MM.1S (cell line): ENCODE measurements at regions not wholly inside any gene's neighbourhood (a gene's known extent, or its start where the extent isn't known, plus 50 kb on each side); places are given as distances from the start of the nearest gene placed in this dataset.

Experiments used
- DNase-seq: peaks from one replicate; pipeline ENCODE4 v3.0.0-alpha.2; 2015
- H2AFZ ChIP-seq: fragments of 300-600 bp; sonication (generic); 2 replicates; pipeline ENCODE4 v1.6.0; 2016; ENCODE audit warnings: antibody characterized with exemption, low read length
- H3F3A ChIP-seq: fragments of 300-600 bp; sonication (generic); 2 replicates; pipeline ENCODE4 v1.6.1; 2016; ENCODE audit warnings: mild to moderate bottlenecking, antibody characterized with exemption, low read length, moderate library complexity, mixed read lengths; ENCODE audit not compliant: insufficient read depth
- H3K27ac ChIP-seq: fragments of 300-600 bp; sonication (generic); 2 replicates; pipeline ENCODE4 v1.5.1; 2016; ENCODE audit warnings: mild to moderate bottlenecking, low read length
- H3K27me3 ChIP-seq: fragments of 300-600 bp; sonication (generic); replicated peaks from 2 replicates; pipeline ENCODE4 v1.6.0; 2016; ENCODE audit warnings: low read length; ENCODE audit not compliant: insufficient read depth
- H3K36me3 ChIP-seq: fragments of 300-600 bp; sonication (generic); replicated peaks from 2 replicates; pipeline ENCODE4 v1.6.1; 2016; ENCODE audit warnings: mild to moderate bottlenecking, low read length, mixed read lengths; ENCODE audit not compliant: insufficient read depth
- H3K4me1 ChIP-seq: fragments of 300-600 bp; sonication (generic); 2 replicates; pipeline ENCODE4 v1.6.1; 2016; ENCODE audit warnings: low read length, mixed read lengths
- H3K4me2 ChIP-seq: fragments of 300-600 bp; sonication (generic); 2 replicates; pipeline ENCODE4 v1.6.0; 2016; ENCODE audit warnings: low read depth, low read length
- H3K4me3 ChIP-seq: fragments of 300-600 bp; sonication (generic); 2 replicates; pipeline ENCODE4 v1.5.1; 2016; ENCODE audit warnings: low read length, mixed read lengths
- H3K79me2 ChIP-seq: fragments of 300-600 bp; sonication (generic); 2 replicates; pipeline ENCODE4 v1.6.1; 2016; ENCODE audit warnings: mixed run types, low read length, mixed read lengths
- H3K9ac ChIP-seq: fragments of 300-600 bp; sonication (generic); 2 replicates; pipeline ENCODE4 v1.6.1; 2016; ENCODE audit warnings: low read length, mixed read lengths
- H3K9me2 ChIP-seq: fragments of 300-600 bp; sonication (generic); replicated peaks from 2 replicates; pipeline ENCODE4 v1.6.1; 2016; ENCODE audit warnings: mild to moderate bottlenecking, low read length, mixed read lengths; ENCODE audit not compliant: insufficient read depth
- H3K9me3 ChIP-seq: fragments of 300-600 bp; sonication (generic); replicated peaks from 2 replicates; pipeline ENCODE4 v1.6.1; 2016; ENCODE audit warnings: mild to moderate bottlenecking, low read length, mixed read lengths; ENCODE audit not compliant: insufficient read depth
- H4K20me1 ChIP-seq: fragments of 300-600 bp; sonication (generic); 2 replicates; pipeline ENCODE4 v1.6.1; 2016; ENCODE audit warnings: mild to moderate bottlenecking, low read length, moderate library complexity, mixed read lengths; ENCODE audit not compliant: insufficient read depth
- EZH2 ChIP-seq: fragments of 300-600 bp; sonication (generic); optimal IDR thresholded peaks from 2 replicates; pipeline ENCODE3; 2017; ENCODE audit warnings: low read depth, mild to moderate bottlenecking, antibody characterized with exemption, low read length, mixed read lengths
- EZH2phosphoT487 ChIP-seq: fragments of 300-600 bp; sonication (generic); IDR thresholded peaks from 2 replicates; pipeline ENCODE4 v1.6.1; 2018; ENCODE audit warnings: antibody characterized with exemption, low read length
- TF ChIP-seq, protein P1 (sequence below): fragments of 300-600 bp; sonication (generic); IDR thresholded peaks from 2 replicates; pipeline ENCODE4 v1.5.1; 2016; ENCODE audit warnings: antibody characterized with exemption, low read length, mixed read lengths

DNA sequence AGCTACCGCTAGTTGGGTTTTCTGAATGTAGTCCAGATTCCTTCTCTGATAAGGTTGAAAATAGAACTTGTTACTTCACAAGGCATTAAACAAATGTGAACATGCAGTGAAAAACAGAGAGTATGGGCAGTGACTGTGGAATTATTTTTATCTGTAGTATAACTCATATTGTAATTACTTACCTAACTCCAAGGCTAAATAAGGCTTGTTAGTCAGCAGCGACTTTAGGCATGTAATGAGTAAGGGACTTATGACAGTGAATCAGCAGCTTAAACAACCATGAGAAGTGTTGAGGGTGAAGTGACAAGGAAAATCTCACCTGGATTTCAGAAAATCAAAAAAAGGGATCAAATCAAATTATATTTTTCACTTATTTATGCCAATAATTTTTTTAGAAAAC, 1719.5 kb upstream of the MIR17HG start:
- no peak overlapping the region for H3K9ac ChIP-seq
- no peak for DNase-seq
- no peak overlapping the region for H3K4me3 ChIP-seq
- H3K9me3 ChIP-seq, result no peaks in the 10 kb centered on the region
- no peaks in the 10 kb centered on the region for H3K4me1 ChIP-seq
- no peak overlapping the region for H2AFZ ChIP-seq
- no peaks in the 10 kb centered on the region for H3K9me2 ChIP-seq
- no peaks in the 10 kb centered on the region for H4K20me1 ChIP-seq
- no peaks in the 10 kb centered on the region for H3F3A ChIP-seq
- TF ChIP-seq EZH2phosphoT487, result no peak
- TF ChIP-seq, protein P1, sequence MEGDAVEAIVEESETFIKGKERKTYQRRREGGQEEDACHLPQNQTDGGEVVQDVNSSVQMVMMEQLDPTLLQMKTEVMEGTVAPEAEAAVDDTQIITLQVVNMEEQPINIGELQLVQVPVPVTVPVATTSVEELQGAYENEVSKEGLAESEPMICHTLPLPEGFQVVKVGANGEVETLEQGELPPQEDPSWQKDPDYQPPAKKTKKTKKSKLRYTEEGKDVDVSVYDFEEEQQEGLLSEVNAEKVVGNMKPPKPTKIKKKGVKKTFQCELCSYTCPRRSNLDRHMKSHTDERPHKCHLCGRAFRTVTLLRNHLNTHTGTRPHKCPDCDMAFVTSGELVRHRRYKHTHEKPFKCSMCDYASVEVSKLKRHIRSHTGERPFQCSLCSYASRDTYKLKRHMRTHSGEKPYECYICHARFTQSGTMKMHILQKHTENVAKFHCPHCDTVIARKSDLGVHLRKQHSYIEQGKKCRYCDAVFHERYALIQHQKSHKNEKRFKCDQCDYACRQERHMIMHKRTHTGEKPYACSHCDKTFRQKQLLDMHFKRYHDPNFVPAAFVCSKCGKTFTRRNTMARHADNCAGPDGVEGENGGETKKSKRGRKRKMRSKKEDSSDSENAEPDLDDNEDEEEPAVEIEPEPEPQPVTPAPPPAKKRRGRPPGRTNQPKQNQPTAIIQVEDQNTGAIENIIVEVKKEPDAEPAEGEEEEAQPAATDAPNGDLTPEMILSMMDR, result no peak
- no peak for TF ChIP-seq EZH2
- no peaks in the 10 kb centered on the region for H3K36me3 ChIP-seq
- H3K4me2 ChIP-seq, result no peak overlapping the region
- no peak overlapping the region for H3K27ac ChIP-seq
- H3K79me2 ChIP-seq, result no peaks in the 10 kb centered on the region
- H3K27me3 ChIP-seq, result no peaks in the 10 kb centered on the region

DNA sequence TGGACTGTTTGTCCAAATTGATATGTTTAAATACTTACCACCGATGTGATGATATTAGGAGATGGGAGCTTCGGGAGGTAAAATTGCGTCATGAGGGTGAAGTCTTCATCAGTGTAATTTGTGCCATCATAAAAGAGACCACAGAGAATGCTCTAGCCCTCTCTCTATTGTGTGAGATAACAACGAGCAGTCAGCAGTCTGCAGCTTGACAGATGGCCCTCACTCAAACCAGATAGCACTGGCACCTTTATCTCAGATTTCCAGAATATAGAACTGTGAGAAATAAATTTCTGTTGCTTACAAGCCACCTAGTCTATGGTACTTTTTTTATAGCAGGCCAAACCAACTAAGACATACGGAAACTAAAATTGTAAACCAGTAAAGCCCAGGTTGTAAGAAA, 1718.9 kb upstream of the MIR17HG start:
- H3F3A ChIP-seq, result no peaks in the 10 kb centered on the region
- no peak overlapping the region for H3K9ac ChIP-seq
- H4K20me1 ChIP-seq, result no peaks in the 10 kb centered on the region
- no peaks in the 10 kb centered on the region for H3K4me1 ChIP-seq
- H3K27me3 ChIP-seq, result no peaks in the 10 kb centered on the region
- no peak overlapping the region for H3K4me2 ChIP-seq
- no peaks in the 10 kb centered on the region for H3K9me3 ChIP-seq
- H2AFZ ChIP-seq, result no peak overlapping the region
- TF ChIP-seq EZH2phosphoT487, result no peak
- no peak for TF ChIP-seq EZH2
- TF ChIP-seq, protein P1, result no peak
- no peak overlapping the region for H3K4me3 ChIP-seq
- H3K36me3 ChIP-seq, result no peaks in the 10 kb centered on the region
- no peak overlapping the region for H3K27ac ChIP-seq
- no peaks in the 10 kb centered on the region for H3K9me2 ChIP-seq
- DNase-seq, result no peak
- H3K79me2 ChIP-seq, result no peaks in the 10 kb centered on the region

DNA sequence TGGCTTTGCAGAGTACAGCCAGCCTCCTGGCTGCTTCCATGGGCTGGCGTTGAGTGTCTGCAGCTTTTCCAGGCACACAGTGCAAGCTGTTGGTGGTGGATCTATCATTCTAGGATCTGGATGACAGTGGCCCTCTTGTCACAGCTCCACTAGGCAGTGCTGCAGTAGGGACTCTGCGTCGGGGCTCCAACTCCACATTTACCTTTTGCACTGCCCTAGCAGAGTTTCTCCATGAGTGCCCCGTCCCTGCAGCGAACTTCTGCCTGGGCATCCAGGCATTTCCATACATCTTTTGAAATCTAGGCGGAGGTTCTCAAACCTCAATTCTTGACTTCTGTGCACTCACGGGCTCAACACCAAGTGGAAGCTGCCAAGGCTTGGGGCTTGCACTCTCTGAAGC, 1697.3 kb upstream of the MIR17HG start:
- Histone ChIP-seq H3K9ac (no peak overlapping the region), H3K9me2 (no peaks in the 10 kb centered on the region), H3K79me2 (no peaks in the 10 kb centered on the region), H3K9me3 (no peaks in the 10 kb centered on the region), H2AFZ (no peak overlapping the region), H4K20me1 (no peaks in the 10 kb centered on the region), H3K4me1 (no peaks in the 10 kb centered on the region), H3K4me2 (no peak overlapping the region), H3K4me3 (no peak overlapping the region), H3K27me3 (no peaks in the 10 kb centered on the region), H3K27ac (no peak overlapping the region), H3F3A (no peaks in the 10 kb centered on the region), H3K36me3 (no peaks in the 10 kb centered on the region)
- TF ChIP-seq, protein P1, result no peak
- TF ChIP-seq EZH2phosphoT487 (no peak), EZH2 (no peak)
- no peak for DNase-seq

DNA sequence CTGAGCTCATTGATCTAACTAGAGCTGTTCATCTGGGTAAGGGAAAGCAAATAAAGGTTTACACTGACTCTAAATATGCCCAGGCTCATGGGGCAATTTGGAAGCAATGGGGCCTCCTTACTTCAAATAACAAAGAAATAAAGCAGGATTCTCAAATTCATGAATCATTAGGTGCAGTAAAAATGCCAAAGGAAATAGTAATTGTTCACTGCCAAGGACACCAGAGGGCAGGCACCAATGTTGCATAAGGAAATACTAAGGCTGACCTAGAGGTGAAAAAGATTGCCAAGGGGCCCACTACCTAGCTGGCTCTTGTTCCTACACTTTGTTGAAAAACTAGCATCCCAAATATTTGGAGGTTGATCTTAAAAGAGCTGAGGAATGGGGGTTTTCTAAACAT, 1686.7 kb upstream of the MIR17HG start:
- no peak for DNase-seq

More for the DNA sequence above, 1686.7 kb upstream of the MIR17HG start:
- H3K36me3 ChIP-seq, result no peaks in the 10 kb centered on the region
- no peaks in the 10 kb centered on the region for H3K27me3 ChIP-seq
- H3K4me1 ChIP-seq, result no peaks in the 10 kb centered on the region
- no peaks in the 10 kb centered on the region for H3K9me3 ChIP-seq
- no peak overlapping the region for H2AFZ ChIP-seq
- no peaks in the 10 kb centered on the region for H3K9me2 ChIP-seq
- no peak overlapping the region for H3K4me3 ChIP-seq
- no peak overlapping the region for H3K9ac ChIP-seq
- H3K27ac ChIP-seq, result no peak overlapping the region
- H3K4me2 ChIP-seq, result no peak overlapping the region
- no peaks in the 10 kb centered on the region for H4K20me1 ChIP-seq
- no peaks in the 10 kb centered on the region for H3F3A ChIP-seq
- H3K79me2 ChIP-seq, result no peaks in the 10 kb centered on the region
- TF ChIP-seq, protein P1, result no peak
- no peak for TF ChIP-seq EZH2phosphoT487
- no peak for TF ChIP-seq EZH2
